GM19468 (cell line): ENCODE measurements at regions not wholly inside any gene's neighbourhood (a gene's known extent, or its start where the extent isn't known, plus 50 kb on each side); places are given as distances from the start of the nearest gene placed in this dataset.
"Not testable (repeated sequence)": the region's sequence is repeated elsewhere in the genome, so short reads cannot be mapped to it uniquely, and the experiment has no call there.

Experiments used
- ATAC-seq: cut with Tn5 transposase; IDR thresholded peaks from one replicate; pipeline ENCODE4 v1.9.1; 2021; ENCODE audit warnings: mild to moderate bottlenecking, moderate library complexity, moderate number of reproducible peaks; ENCODE audit not compliant: unreplicated experiment; ENCODE audit errors: extremely low read depth

DNA sequence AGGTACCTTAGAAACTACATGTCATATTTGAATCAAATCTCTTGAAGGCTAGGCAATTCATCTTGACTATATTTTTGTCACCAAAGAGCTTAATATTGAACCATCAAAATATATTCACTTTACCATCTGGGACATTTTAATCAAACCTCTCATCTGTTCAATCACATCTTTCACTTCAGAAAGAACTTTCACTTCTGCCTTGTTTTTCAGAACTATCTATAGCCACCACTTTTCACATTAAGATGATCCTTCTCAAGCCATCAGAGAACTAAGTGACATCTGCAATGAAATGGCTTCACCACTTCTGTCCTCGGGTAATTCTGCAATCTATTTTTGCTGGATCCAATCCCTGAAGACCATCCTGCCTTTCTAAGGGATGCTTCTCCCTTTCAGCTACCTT is 57.8 kb downstream of the OR2B2 start:
- ATAC-seq, result no peak

DNA sequence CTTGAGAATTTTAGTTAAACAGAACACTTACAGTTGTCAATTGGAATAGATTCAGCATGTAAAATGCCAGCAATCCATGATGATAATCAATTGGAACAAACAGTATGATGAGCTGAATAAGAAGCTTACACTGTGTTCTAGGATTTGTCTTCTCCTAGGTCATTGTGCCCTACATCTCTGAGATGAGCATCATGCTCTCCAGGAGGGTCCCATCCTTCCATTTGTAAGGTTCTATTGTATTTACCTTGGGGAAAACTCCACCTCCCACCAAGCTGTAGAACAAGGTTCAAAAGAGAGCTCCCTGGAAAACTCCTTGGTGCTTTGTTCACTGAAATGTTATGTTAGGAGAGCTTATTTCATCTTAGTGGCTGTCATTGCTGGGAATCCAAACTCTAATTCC is 60.8 kb downstream of the OR2B2 start:
- ATAC-seq, result no peak

DNA sequence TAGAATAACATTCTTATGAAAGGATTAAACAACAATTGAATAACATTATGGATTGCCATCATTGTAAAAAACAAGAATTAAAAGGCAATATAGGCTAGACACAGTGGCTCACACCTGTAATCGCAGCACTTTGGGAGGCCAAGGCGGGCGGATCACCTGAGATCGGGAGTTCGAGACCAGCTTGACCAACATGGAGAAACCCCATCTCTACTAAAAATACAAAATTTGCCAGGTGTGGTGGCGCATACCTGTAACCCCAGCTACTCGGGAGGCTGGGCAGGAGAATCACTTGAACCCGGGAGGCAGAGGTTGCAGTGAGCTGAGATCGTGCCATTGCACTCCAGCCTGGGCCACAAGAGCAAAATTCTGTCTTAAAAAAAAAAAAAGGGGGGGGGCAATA is 63.2 kb downstream of the OR2B2 start:
- not testable (repeated sequence) for ATAC-seq

DNA sequence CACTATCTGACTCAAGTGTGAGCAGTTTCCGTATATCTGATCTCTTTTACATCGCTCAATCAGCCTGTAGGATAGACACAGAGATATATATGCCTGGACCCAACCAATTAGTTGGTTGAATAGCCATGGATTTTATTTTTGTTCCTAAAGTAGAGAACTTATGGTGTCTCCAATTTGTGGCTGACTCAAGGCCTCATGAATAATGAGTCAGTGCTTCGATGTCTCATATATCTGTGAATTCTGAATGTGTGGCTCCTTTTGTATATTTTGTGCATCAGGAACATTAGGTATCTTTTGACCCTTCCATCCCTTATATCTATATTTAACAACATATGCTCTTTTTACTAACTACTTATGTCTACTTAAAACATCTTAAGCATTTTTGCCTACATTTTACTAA is 64.5 kb downstream of the OR2B2 start:
- no peak for ATAC-seq

DNA sequence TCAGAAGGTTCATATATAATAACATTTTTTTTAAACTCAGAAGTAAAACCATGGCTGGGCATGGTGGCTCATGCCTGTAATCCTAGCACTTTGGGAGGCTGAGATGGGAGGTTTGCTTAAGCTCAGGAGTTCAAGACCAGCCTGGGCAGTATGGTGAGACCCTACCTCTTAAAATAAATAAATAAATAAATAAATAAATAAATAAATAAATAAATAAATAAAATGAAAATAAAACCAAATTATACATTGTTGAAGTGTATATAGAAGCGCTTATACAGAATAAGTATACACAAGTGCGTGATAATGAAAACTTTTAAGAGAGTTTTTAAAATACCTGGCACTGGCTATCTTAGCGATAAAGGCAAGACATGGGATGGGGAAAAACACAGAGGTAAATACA is 71.6 kb downstream of the OR2B2 start:
- ATAC-seq, result no peak

DNA sequence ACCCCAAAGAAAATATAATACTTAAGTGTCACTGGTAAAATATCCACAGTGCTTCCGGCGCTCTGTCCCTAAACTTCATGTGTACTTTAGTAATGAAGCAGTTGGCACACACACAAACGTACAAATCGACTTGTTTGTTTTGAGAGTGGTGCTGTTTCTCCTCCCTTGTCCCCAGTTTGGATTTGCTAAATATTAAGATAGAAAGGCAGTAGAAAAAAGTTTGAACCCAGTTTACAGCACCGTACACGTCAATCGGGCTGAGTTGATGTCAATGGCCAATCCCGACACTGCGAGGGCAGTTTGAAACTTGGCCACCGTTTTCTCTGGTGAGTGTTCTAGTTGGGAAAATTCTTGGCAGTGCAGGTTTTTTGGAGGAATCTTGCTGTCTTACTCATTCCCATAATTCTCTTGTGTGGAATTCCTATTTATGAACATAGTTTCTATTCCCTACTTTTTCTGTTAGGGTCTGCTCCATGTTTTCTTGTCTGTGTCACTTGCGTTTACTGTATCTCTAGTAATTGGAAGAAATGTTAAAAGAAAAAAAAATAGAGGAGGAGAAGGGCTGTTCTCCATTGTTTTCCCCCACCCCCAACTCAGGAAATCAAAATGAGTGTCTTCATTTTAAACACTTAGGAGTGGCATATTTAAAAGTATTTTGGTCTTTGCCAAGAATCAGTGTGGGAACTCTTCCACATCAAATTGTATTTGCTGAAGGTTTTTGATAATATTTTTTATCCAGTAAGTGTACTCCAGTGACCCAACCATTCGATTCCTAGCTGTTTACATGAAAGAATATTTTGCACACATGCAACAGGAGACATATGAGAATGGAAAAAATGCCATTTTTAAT is 72.3 kb downstream of the OR2B2 start:
- no peak for ATAC-seq

DNA sequence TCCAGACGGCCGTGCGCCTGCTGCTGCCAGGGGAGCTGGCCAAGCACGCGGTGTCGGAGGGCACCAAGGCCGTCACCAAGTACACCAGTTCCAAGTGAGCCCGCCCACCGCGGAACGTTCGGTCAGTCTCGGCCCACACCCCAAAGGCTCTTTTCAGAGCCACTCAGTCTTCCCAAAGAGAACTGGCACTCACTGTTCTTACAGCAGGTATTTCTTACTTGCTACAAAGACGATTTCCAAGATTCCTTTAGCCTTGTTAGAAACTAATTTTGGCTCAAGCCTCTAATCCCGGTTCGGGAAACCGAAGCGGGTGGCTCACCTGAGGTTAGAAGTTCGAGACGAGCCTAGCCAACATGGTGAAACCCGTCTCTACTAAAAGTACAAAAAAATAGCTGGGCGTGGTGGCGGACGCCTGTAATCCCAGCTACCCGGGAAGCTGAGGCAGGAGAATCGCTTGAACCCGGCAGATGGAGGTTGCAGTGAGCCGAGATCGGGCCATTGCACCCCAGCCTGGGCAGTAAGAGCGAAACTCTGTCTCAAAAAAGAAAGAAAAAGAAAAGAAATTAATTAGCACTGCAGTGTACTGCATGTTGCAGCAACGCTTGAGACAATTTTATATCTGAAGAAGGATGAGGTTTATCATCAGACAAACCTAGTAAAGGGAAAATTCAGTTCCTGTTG is 73.1 kb downstream of the OR2B2 start:
- ATAC-seq, result no peak

DNA sequence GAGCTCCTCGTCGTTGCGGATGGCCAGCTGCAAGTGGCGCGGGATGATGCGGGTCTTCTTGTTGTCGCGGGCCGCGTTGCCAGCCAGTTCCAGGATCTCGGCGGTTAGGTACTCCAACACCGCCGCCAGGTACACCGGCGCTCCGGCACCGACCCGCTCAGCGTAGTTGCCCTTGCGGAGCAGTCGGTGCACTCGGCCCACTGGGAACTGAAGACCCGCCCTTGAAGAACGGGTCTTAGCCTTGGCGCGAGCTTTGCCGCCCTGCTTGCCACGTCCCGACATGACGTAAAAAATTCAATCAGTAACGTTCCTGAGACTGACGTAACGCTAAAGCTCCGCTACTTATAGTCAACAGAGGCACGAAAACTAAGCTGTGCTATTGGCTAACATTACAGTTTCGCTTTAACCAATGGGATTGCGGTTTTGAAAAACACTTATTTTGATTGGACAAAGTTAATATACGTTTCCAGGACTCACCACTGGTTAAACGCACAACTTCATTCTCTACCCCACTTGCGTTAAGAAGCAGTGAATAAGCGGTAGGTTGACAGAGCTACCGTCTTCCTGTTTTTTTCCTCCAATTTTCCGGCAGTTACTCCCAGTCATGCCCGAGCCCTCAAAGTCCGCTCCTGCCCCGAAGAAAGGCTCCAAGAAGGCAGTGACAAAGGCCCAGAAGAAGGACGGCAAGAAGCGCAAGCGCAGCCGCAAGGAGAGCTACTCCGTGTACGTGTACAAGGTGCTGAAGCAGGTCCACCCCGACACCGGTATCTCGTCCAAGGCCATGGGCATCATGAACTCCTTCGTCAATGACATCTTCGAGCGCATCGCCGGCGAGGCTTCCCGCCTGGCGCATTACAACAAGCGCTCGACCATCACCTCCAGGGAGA is 73.9 kb downstream of the OR2B2 start:
- ATAC-seq, result peak; percentile 78

DNA sequence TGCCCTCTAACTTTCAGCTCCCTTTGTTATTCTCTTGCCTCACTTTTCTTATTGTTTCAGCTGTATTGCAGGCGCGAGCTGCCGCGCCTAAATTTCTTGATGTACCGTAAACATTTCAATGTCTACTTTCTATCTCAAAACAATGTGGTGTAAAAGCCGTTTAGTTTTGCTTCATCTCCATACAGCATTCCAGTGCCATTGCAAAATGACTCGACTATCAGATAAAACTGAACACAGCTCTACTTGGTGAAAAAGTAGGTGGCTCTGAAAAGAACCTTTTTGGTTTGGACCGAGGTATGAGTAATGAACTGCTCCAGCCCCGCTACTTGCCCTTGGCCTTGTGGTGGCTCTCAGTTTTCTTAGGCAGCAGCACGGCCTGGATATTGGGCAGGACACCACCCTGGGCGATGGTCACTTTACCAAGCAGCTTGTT is 74.6 kb downstream of the OR2B2 start:
- ATAC-seq, result no peak

DNA sequence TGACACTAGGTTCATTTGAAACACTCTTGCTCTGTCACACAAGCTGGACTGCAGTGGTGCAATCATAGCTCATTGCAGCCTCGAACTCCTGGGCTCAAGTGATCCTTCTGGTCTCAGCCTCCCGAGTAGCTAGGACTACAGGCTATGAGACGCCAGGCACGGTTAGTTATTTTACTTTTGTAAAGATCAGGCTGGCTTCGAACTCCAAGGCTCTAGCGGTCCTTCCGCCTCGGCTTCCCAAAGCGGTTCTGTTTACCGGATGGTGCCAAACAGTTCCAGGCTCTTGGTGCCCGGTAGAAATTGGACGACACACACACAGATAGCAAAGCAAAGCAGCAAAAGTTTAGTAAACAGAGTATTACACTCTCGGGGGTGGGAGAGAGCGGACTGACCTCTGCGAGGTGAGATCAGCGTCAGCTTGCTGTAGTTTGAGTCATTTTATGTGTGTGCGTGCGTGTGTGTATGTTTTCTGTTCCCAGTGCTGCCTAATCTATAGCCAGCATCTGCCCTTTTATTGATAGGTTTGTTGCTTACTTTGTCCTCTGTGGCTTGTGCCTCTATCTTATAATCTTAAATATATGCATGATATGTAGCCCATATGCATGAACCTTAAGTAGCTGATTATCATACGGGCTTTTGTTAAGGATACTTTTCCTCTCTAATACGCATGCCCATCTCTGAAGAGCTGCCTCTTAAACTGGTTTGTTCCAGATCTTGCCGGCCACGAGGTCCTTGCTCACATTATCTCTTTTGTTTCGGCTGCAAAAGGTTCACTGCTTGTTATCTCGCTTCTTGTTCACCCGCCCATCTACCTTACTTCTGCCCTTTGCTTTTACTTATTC is 75.2 kb downstream of the OR2B2 start:
- ATAC-seq, result no peak

DNA sequence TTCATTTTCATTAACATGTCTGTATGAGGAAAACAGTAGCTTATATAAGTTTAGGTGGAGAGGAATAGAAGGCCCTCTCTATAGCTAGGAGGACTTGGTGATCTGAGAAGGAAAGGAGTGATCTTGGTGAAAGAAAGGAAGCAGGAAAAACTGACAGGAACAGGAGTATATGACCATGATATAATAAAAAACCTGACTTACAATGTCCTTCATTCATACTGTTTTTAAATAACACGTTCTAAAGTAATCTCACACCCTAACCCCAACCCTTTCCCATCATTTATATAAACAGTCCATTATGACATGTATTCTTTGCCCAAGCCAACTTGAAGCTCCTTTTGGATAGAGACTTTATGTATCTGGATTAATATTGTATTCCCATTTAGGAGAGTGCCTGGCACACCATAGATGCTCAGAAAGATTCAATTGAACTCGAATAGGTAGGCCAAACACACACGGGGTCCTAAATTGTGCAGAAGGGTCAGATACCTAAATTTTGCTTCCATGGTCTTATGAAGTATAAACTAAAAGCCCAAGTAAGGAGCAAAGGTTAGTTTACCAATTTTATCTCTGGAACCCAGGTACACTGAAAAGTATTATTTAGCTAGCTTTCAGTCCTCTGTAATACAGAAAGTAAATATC is 75.9 kb downstream of the OR2B2 start:
- no peak for ATAC-seq

DNA sequence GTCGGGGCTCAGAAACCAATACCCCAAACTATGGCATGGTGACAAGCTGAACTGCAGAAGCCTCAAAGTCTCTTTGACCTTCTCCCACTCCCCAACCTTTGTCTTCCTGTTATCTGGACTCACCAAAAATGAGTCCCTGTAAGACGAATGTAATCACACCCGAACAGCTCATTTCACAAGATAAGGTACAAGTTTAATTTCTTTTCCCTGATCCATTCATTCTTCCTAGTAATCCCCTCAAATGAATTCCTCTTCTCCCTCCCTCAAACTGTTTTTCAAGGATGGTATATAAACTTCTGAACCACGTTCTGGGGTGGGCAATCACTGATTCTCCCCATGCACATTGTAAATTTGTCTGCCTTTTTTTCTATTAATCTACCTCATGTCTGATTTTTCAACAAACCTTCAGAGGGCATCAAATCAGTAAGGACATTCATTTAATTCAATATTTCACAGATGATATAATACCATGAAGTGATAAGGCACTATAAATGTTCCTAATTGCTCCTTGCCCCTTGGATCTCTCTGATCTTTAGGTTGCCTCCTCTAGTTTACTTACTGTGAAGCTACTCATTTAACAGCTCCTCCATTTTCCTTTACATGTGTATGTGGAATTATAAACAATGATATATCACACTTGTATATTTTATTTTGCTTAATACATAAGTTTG is 77.2 kb downstream of the OR2B2 start:
- no peak for ATAC-seq

DNA sequence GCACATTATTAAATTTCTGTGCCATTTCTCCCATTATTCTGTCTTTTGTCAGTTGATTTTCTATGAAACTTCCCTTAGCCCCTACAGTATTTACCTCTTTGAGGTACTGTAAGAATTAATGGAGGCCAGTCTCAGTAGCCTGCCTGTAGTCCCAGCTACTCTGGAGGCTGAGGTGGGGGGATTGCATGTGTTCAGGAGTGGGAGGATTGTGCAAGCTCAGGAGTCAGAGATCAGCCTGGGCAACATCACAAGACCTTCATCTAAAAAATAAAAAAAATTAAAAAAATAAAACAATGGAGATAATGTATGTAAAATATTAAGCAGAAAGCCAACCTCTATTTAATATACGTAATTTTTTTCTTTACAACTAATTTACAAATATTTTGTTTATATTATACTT is 77.8 kb downstream of the OR2B2 start:
- no peak for ATAC-seq

DNA sequence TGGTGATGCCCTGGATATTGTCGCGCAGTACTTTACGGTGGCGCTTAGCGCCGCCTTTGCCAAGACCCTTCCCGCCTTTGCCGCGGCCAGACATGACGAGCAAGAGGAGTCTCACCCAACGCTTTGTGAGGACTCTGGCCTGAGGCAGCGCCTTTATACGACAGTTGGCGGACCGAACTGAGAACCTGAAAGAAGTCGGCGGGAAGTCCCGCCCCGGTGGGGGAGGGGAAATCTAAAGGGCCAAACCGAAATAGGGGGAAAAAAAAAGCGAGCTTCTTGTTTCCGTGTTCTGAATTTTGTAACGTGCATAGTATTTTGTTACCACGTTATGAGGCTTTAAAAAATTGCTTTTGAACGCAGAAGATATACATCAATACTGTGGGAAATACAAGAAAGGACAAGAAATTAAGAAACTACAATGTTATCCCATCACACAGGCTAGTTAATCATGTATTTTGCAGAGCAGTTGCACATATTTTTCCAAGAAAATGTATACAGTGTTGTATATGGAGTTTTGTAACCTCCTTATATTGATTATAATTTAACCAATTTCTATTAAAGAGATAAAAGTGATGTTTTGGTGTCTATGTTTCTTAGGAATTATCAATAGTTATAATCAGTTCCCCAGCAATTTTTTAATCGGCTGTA is 80.6 kb downstream of the OR2B2 start:
- ATAC-seq, result peak; percentile 48

DNA sequence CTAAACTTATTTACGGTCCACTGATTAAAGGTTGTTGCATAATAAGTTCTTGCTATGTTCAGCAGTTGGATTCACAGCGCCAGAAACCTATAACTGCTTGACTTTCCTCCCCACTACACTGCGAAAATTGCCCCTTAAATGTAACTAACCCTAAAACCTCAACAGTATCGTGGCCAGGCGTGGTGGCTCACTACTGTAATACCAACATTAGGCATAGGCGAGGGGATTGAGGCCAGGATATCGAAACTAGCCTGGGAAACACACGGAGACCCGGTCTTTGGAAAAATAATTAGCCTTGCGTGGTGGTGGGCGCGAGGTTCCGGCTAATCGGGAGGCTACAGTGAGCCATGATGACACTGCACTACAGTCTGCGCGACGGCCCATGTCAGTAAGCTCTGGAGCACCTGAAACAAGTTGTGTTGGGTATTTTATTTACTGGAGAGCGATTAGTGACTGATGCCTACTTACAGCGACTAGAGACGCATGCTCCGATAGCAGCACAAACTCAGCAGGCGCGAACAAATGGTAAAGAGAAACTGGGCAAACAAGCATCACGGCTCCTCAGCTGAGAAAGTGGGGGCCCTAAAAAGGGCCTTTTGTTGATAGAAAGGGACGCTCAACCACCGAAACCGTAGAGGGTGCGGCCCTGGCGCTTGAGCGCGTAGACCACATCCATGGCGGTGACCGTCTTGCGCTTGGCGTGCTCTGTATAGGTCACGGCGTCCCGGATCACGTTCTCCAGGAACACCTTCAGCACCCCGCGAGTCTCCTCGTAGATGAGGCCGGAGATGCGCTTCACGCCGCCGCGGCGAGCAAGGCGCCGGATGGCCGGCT is 81.4 kb downstream of the OR2B2 start:
- ATAC-seq, result peak; percentile 51

DNA sequence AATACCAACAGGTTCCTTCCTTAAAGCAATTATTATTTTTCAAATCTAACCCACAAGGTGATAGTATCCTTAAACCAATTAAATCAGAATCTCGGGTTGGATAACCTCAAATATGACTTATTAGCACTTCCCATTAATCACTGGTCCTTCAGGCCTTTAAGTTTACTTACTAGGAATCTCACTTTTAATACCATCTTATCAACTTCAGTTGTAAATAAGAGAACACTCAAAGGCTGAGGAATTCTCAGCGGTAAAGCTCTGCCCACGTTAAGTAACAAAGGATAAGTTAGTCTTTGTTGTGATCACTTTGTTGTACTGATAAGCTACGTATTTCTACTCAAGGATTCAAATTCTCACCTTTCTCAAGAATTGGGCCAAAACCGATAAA is 82.0 kb downstream of the OR2B2 start:
- ATAC-seq, result no peak

DNA sequence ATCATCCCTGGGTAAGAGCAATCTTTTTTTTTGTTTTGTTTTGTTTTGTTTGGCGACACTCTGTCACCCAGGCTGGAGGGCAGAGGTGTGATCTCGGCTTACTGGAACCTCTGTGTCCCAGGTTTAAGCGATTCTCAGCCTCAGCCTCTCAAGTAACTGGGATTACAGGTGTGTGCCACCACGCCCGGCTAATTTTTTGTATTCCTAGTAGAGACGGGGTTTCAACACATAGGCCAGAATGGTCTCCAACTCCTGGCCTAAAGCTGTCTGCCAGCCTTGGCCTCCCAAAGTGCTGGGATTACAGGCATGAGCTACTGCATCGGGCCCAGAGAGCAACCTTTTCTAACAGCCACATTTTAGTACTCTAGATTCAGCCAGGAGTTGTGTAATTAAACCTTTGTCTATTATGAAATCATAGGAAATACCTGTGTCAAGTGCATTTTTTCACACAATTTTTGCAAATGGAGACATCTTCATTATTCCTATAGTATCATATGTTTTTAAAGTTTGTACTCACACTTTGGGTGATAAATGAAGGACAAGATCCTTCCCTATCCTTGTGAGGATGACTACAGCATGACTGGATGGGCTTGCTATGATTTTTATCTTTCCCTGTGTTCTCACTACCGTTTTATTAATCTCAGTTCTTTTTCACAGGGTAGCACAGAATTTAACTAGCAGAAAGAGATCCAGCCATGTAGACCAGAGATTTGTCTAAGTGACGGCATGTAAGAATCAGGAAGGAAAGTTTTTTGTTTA is 82.6 kb downstream of the OR2B2 start:
- no peak for ATAC-seq
